ENCODE measurements at regions not wholly inside any gene's neighbourhood (a gene's known extent, or its start where the extent isn't known, plus 50 kb on each side); places are given as distances from the start of the nearest gene placed in this dataset.

- in situ Hi-C loops (cut with HindIII; ENCODE audit: extremely low pct_ligation_motif_present, low pct_unique_long_range_greater_than_20kb) (no loop called here), intact Hi-C loops (cut with micrococcal nuclease; ENCODE audit: unreplicated experiment) (no loop called here)
- no peak for DNase-seq (ENCODE audit: low spot score)
- Histone ChIP-seq H3K4me2 (ENCODE audit: low read depth, low read length) (no peak overlapping the region), H3K36me3 (replicated peaks in 1 of 2; ENCODE audit: control insufficient read depth in 1 of 2, insufficient read depth in 2 of 2, low read length in 2 of 2) (no peaks in the 10 kb centered on the region), H3K9me3 (ENCODE audit: low read length) (no peaks in the 10 kb centered on the region), H3K4me3 (replicated peaks in 1 of 3; ENCODE audit: insufficient read depth in 1 of 3, low read depth in 2 of 3, low read length in 3 of 3) (no peak overlapping the region), H3K9ac (ENCODE audit: insufficient read depth, low read depth, low read length) (no peak overlapping the region), H3K4me1 (ENCODE audit: insufficient read depth, low read length) (no peaks in the 10 kb centered on the region), H3K79me2 (ENCODE audit: insufficient read depth, low read length) (no peaks in the 10 kb centered on the region), H3K27ac (ENCODE audit: extremely low read length, insufficient read depth, low read length) (no peak overlapping the region), H2AFZ (ENCODE audit: low read length) (no peak overlapping the region), H3K27me3 (ENCODE audit: control insufficient read depth in 1 of 2, insufficient read depth in 2 of 2, low read length in 2 of 2) (no peaks in the 10 kb centered on the region; a peak in 1 of 5 replicates), H4K20me1 (ENCODE audit: insufficient read depth, low read length) (no peaks in the 10 kb centered on the region)
- POLR2A ChIA-PET, result no interaction called here
- under 1% methylated on average over 3 of the region's 3 CpGs for WGBS (ENCODE audit: low lambda C conversion rate)
- no peak for ATAC-seq
- no peak for FAIRE-seq
- CTCF ChIA-PET (ENCODE audit: low intra/inter-chr PET ratio, low total read pairs), result no interaction called here
- TF ChIP-seq TCF12 (IDR thresholded peaks at IDR 0.05) (no peak), TCF12 (CRISPR knock-in tag; IDR thresholded peaks at IDR 0.05) (no peak), BHLHE40 (IDR thresholded peaks at IDR 0.05; ENCODE audit: low read length) (no peak), SAP130 (CRISPR knock-in tag; IDR thresholded peaks at IDR 0.05; ENCODE audit: low read depth) (no peak), TCF7 (IDR thresholded peaks at IDR 0.05; ENCODE audit: low read depth) (no peak), SCMH1 (CRISPR knock-in tag; IDR thresholded peaks at IDR 0.05; ENCODE audit: borderline replicate concordance) (no peak), ZNF276 (CRISPR knock-in tag; IDR thresholded peaks at IDR 0.05; ENCODE audit: low read depth) (no peak), FOXM1 (CRISPR knock-in tag; IDR thresholded peaks at IDR 0.05) (no peak), ZFYVE20 (CRISPR knock-in tag; IDR thresholded peaks at IDR 0.05; ENCODE audit: borderline replicate concordance, low read depth) (no peak), GRHL1 (CRISPR knock-in tag; conservative IDR thresholded peaks at IDR 0.05) (no peak), SYNCRIP (IDR thresholded peaks at IDR 0.05; ENCODE audit: insufficient read depth, low read depth, low read length) (no peak), ZKSCAN8 (CRISPR knock-in tag; IDR thresholded peaks at IDR 0.05; ENCODE audit: borderline replicate concordance) (no peak), SRF (IDR thresholded peaks at IDR 0.05; ENCODE audit: low read depth, low read length) (no peak), CENPT (CRISPR knock-in tag; IDR thresholded peaks at IDR 0.05; ENCODE audit: low read depth) (no peak), FUBP1 (CRISPR knock-in tag; IDR thresholded peaks at IDR 0.05; ENCODE audit: borderline replicate concordance) (no peak), RARG (CRISPR knock-in tag; IDR thresholded peaks at IDR 0.05; ENCODE audit: low read depth) (no peak), GATAD1 (CRISPR knock-in tag; IDR thresholded peaks at IDR 0.05) (no peak), BCL6 (CRISPR knock-in tag; IDR thresholded peaks at IDR 0.05) (no peak)
- BruUV-seq (replicated peaks), result no TSS peak
These were observed 120.8 kb upstream of the SLC5A12 start for GRCh38 chr11:26842478-26843282.

All from HepG2 (cell line).